Nucleus accumbens (tissue), 56 donors: ENCODE measurements at regions not wholly inside any gene's neighbourhood (a gene's known extent, or its start where the extent isn't known, plus 50 kb on each side); places are given as distances from the start of the nearest gene placed in this dataset.

ENCODE experiments used
- DNase-seq, 56 donors: peaks; one replicate each; lab custom pipeline; 2025; lab: John Stamatoyannopoulos, UW

GRCh38 chr5:58259685-58260152, 200.2 kb downstream of the PLK2 start:
- DNase-seq = no peak

- no peak for DNase-seq
These were observed 200.8 kb downstream of the PLK2 start for GRCh38 chr5:58258984-58259684.

DNA sequence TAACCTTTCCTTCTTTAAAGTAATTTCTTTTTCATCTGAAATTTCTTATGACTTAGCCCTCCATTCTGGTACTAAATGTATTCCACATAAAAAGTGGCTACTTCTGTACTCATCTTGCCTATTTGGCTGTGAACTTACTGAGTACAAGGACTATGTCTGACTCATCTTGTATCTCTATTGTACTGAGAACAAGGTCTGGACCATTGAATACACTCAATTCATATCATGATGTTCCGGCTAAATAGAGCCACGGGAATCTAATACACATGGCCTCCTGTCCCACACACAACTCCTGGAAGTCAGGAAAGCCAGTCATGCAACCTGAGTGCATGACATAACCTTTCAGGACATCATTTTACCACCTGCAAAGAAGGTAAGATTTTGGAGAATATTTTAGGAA, 203.9 kb downstream of the PLK2 start:
- DNase-seq = no peak

DNA sequence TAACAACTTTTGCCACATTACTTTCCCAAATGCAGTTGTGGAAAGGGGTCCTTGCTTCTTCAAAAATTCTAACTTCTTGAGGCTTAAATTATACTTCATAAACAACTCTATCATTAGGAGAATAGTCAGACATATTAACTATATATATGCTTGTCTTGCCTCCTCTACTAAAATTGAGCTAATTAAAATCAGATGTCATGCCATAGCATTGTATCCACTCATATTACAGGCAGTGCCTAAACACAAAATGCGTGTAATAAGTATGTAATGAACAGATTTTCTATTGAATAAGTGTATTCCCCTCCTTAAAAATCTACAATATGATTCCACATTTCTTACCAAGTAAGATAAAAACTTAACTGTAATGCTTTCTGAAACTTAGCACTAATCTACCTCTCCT, 204.5 kb downstream of the PLK2 start:
- no peak for DNase-seq

DNA sequence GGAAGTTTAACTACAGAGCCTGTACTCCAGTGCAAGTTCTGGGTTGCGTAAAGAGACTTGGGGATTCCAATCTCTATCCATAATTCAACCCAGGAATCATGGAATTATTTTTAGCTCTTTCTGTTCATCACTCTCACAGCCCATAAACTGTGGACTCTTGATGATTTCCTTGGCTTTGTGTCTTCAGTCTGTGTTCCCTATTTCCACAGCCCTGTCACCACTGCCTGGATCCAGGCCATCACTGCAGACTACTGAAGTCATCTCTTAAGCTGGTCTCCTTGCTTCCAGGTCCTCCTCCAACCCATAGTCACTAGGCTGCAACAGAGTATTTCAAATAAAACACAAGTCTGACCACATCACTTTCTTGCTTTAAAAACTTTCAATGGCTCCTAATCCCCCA, 211.7 kb downstream of the PLK2 start:
- no peak for DNase-seq

GRCh38 chr5:58246461-58246944, 213.4 kb downstream of the PLK2 start:
- DNase-seq = no peak

DNA sequence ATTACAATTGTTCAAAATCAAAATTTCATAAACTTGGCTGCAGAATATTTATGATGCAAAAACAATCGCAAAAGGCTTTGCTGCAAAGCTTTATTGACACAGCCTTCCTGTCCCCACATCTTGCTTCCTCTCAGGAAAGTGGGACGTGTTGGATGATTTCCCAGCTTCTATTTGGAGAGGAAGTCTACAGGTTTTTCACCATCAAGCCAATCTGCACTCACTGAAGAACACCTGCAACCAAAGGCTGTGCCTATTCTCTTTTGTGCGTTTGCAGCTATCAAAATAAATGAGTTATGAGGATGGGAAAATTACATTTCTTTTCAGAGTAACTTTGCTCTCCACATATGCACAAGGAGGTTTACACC, 214.4 kb downstream of the PLK2 start:
- DNase-seq = peak in 1 of 56 donors; percentile 10

- no peak for DNase-seq
These were observed 214.9 kb downstream of the PLK2 start for GRCh38 chr5:58244819-58245475.

- DNase-seq = no peak
These were observed 218.5 kb downstream of the PLK2 start for GRCh38 chr5:58241389-58241788.

- DNase-seq = no peak
These were observed 219.6 kb downstream of the PLK2 start for GRCh38 chr5:58240322-58240721.

- DNase-seq = no peak
These were observed 220.2 kb downstream of the PLK2 start for GRCh38 chr5:58239731-58240130.

GRCh38 chr5:58239045-58239444, 220.8 kb downstream of the PLK2 start:
- no peak for DNase-seq

GRCh38 chr5:58236498-58236897, 223.4 kb downstream of the PLK2 start:
- no peak for DNase-seq

DNA sequence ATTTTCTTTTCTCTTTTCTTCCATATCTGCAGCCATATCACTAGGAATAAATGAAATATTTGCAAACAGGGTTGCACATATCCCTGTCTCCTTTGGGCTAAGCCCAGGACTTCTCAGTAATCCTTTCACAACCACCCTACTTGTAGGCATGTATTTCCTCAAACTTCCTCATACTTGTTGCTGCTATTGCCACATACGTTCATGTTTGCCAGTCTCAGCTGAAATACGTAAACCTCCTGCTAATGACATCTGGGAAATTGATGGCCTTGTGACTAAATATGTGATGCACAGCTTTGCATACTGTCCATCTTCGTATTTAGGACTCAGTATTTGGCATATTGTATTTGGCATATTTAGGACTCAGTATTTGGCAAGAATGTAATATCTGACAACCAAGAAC, 224.6 kb downstream of the PLK2 start:
- DNase-seq = no peak

GRCh38 chr5:58232130-58232529, 227.8 kb downstream of the PLK2 start:
- no peak for DNase-seq

DNA sequence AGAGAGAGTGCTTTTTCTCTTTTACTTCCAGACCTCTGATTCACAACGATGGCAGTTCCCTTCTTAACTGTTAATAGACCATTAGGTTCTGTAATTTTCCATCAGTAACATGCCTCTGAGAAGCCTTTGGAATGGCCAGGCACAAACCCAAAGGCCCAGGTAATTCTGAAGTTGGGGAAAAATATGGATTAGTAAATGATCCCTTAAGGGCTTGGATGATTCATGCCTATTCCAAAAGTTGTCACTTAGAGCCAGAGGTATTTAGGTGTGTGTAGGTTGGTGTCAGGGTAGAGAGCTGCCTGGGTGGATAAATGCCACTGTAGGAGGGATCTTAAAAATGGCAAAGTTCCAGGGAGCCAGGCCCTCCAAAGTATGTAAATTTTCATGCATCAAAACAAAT, 228.8 kb downstream of the PLK2 start:
- DNase-seq = peak in 9 of 56 donors; percentile 1 to 14 (median 4)

- DNase-seq = no peak
These were observed 231.0 kb downstream of the PLK2 start for GRCh38 chr5:58228896-58229295.

- DNase-seq = no peak
These were observed 232.0 kb downstream of the PLK2 start for GRCh38 chr5:58227858-58228257.

- no peak for DNase-seq
These were observed 235.2 kb downstream of the PLK2 start for GRCh38 chr5:58224661-58225060.

GRCh38 chr5:58224221-58224620, 235.7 kb downstream of the PLK2 start:
- no peak for DNase-seq

DNA sequence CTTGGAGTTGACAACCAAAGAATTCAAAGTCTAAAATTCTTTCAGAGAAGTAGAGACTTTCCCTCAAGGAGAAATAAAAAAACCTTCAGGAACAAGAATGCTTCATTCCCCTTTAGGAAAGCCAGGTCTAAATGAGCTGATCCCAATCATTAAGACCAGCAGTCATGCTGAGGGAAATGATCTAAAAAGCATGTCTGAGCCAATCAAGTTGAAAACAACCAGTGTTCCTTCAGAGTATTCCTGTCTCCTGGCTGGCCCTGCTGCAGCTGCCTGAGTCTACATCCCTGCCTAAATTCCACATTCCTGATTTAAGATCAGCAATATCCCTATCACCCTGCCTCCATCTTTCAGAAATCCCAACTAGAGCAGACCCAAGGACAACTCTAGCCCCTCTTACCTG, 244.5 kb downstream of the PLK2 start:
- DNase-seq = no peak

DNA sequence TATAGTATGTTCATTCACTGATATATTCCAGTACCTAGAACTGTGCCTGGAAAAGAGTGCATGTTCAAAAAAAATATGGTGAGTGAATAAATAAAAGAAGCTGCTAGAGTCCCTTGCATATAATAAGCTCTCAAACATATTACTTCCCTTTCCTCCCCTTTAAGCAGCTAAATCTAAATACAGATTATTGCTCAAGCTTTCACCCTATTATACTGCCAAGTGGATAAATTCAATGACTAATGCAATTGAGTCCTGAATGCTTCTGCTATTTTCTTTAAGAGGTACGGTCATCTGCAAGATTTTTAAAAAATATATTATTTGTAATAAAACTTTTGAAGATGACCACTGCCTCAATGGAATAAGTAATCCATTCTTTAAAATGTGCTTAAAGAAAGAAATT, 248.4 kb downstream of the PLK2 start:
- DNase-seq = no peak
